ENCODE measurements at regions not wholly inside any gene's neighbourhood (a gene's known extent, or its start where the extent isn't known, plus 50 kb on each side); places are given as distances from the start of the nearest gene placed in this dataset.
"Not testable (repeated sequence)": the region's sequence is repeated elsewhere in the genome, so short reads cannot be mapped to it uniquely, and the experiment has no call there.

DNA sequence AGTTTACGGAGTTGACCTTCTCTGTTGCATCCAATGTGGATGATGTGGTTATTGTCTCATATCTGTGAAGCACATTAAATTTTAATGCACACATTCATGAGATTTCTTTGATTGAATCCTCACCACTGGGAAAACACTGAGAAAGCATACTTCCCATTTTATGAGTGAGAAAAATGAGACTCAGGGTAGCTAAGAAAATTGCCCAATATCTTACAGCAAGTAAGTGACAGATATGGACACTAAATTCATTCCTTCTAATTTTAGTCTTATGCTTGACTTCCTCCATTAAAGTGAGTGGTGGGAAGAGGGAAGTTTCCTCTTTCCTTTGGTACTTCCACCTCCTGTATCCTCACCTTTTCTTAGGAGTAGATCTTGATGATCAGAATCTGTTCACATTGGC is 504.8 kb upstream of the BOD1L1 start:
- H3K4me1 Mint-ChIP-seq = no peaks in the 10 kb centered on the region
- no peaks in the 10 kb centered on the region for H3K36me3 Mint-ChIP-seq
- no peak overlapping the region for H3K27ac Mint-ChIP-seq
- H3K4me3 Mint-ChIP-seq = no peak overlapping the region
- H3K27me3 Mint-ChIP-seq (ENCODE audit: low read depth in 3 of 3) = no peaks in the 10 kb centered on the region
- H3K9me3 Mint-ChIP-seq = peaks cover 0 to 8% (median 0%) of the 10 kb centered on the region in 6 donors
- no peak for DNase-seq

DNA sequence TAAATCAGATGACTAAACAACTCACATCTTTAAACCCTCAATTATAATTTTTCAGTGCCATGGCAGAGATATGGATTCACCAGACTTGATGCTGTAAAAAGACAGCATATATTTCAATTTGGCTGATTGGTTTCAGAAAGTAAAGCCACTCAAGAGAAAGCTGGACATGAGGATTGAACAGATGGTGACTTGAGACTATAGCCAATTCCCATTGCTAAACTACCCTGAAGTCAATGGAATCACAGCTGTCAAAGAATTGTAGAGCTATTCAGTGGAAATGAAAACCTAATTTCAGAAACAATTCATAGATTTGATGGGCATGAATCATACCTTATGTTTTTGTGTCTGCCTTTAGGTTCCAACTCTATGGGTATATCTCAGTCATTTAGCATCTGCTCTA is 510.6 kb upstream of the BOD1L1 start:
- no peaks in the 10 kb centered on the region for H3K36me3 Mint-ChIP-seq
- DNase-seq = no peak
- no peak overlapping the region for H3K27ac Mint-ChIP-seq
- H3K4me3 Mint-ChIP-seq = no peak overlapping the region
- peaks cover 0 to 3% (median 0%) of the 10 kb centered on the region in 6 donors for H3K9me3 Mint-ChIP-seq
- H3K27me3 Mint-ChIP-seq (ENCODE audit: low read depth in 3 of 3) = peaks cover 0 to 3% (median 0%) of the 10 kb centered on the region in 3 donors
- H3K4me1 Mint-ChIP-seq = no peaks in the 10 kb centered on the region

DNA sequence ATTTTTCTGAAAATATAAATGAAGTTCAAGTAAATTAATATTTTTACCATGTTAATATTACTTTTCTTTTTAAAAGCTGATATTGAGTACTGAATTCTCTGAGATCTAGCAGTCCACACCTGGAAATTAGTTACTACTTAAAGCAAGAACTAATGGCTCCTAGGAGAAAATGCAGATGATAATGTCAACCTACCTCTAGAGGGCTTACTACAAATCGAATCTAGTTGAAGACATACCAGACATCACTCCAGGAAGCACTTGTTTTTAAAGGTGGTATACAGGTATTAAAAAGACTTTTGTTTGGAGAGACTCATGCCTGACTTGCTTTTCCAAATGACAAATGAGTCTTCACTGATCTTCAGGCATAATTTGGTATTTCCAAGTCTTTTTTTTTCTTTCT is 516.4 kb upstream of the BOD1L1 start:
- no peak overlapping the region for H3K4me3 Mint-ChIP-seq
- H3K9me3 Mint-ChIP-seq = no peaks in the 10 kb centered on the region
- H3K27ac Mint-ChIP-seq = no peak overlapping the region
- no peak for DNase-seq
- H3K4me1 Mint-ChIP-seq = no peaks in the 10 kb centered on the region
- H3K27me3 Mint-ChIP-seq (ENCODE audit: low read depth in 3 of 3) = peaks cover 0 to 7% (median 5%) of the 10 kb centered on the region in 3 donors
- no peaks in the 10 kb centered on the region for H3K36me3 Mint-ChIP-seq

DNA sequence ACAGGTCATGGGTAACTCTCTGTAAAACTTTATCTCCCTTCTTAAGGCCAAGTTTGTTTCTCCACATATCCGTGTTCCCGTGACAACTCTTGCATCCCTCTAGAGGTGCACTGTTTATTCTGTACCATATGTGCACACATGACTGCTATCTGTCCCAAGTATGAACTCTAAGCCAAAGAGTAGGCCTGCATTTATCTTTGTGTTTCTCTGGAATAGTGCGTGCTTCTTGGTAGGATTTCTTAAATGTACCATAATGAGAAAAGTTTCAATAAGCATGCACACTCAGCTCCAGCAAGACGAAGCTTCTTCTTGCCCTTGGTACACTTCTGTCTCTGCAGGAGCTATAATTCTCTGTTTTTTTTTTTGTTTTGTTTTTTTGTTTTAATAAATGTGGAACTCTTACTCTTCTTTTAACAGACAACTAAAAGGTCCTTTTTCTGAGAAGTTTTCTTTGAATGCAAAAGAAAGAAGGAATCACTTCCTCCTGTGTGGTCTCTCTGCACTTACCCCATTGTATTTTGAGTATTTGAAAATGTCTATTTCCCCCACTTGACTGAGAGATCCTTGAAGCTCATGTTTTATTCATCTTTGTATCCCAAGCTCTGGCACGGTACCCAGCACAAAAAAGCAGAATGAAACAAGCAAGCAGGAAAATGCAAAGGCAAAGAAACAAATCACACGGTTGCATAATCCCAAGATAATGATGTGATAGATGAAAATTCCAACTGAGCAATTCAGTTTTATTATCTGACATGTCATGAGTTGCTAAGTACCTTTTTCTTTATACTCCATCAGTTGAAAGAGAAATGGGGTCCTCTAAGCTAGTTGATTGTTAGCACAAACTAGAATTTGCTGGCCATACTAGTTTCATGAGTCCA is 521.9 kb upstream of the BOD1L1 start:
- Mint-ChIP-seq H3K9me3 (peaks cover 0 to 3% (median 0%) of the 10 kb centered on the region in 6 donors), H3K4me1 (no peaks in the 10 kb centered on the region), H3K36me3 (no peaks in the 10 kb centered on the region), H3K4me3 (no peak overlapping the region), H3K27ac (no peak overlapping the region), H3K27me3 (ENCODE audit: low read depth in 3 of 3) (peaks cover 0 to 7% (median 2%) of the 10 kb centered on the region in 3 donors)
- DNase-seq = no peak

DNA sequence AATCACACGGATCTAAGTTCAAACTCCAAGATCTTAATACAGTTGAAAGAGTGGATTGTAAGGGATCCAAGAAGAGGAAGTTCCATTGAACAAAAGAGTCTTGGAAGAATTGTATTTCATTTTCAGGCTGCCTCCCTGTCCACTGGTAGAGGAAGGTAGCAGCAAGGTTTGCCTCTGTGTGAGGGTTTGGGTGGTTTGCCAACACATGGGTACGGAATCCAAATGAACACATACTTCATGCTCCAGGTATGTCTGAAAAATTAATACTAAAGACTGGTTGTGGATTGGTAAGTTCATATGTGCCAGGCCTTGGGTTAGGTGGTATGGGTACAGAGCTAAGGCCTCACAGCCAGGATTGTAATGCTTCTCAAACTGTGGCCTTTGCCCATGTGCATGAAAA is 523.6 kb upstream of the BOD1L1 start:
- H3K27me3 Mint-ChIP-seq (ENCODE audit: low read depth in 3 of 3) = peaks cover 0 to 5% (median 4%) of the 10 kb centered on the region in 3 donors
- no peaks in the 10 kb centered on the region for H3K4me1 Mint-ChIP-seq
- H3K4me3 Mint-ChIP-seq = no peak overlapping the region
- H3K36me3 Mint-ChIP-seq = no peaks in the 10 kb centered on the region
- no peak overlapping the region for H3K27ac Mint-ChIP-seq
- DNase-seq = no peak
- peaks cover 0 to 3% (median 0%) of the 10 kb centered on the region in 6 donors for H3K9me3 Mint-ChIP-seq

DNA sequence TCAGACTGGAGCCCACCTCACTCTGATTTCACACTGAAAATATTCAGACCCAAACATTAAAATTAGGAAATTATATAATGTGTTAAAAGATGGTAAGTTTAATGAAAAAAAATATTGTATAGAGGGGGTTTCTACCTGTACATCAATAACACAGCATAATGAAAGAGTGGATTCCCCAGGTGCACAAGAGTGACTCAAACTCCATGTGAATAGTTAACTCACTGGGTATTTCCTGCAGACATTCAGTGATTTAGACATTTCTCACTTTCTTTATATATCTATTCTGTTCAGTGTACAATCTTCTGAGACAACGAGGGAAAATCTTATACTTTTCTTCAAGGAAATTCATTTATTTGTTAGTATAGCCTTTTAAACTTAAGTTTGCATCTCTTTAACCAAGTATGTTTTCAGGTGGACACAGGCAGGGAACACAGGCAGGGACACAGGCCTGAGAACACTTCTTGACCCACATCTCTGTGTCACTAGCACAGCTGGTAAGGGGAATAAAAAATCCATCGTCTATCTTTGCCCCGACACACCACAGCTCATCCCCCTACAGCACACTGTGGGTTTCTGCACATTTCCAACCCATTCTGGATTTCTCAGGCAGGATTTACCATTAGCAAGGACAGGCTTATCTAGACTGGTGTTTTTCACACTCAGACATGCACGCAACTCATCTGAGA is 525.5 kb upstream of the BOD1L1 start:
- H3K4me3 Mint-ChIP-seq = no peak overlapping the region
- peaks cover 0 to 3% (median 0%) of the 10 kb centered on the region in 6 donors for H3K9me3 Mint-ChIP-seq
- DNase-seq = no peak
- peaks cover 0 to 5% (median 0%) of the 10 kb centered on the region in 3 donors for H3K27me3 Mint-ChIP-seq (ENCODE audit: low read depth in 3 of 3)
- no peak overlapping the region for H3K27ac Mint-ChIP-seq
- no peaks in the 10 kb centered on the region for H3K4me1 Mint-ChIP-seq
- no peaks in the 10 kb centered on the region for H3K36me3 Mint-ChIP-seq

DNA sequence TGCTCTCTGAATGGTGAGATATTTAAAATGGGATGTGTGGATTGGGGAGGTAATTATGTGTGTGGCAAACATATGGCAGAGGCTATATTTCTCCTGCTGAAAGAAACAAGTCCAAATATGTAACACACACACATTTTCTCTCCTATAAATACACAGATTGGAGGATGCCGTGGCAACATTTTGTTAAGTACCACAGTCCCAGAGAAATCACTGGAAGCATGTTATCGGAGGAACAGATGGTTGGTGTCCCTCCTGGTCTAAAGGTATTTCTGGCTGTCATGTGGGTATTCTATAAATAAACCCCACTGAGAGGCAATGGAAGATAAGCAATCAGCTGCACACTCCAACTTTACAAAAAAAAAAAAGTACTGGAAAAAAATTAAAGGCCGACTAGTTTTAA is 528.3 kb upstream of the BOD1L1 start:
- DNase-seq = no peak
- H3K27me3 Mint-ChIP-seq (ENCODE audit: low read depth in 3 of 3) = peaks cover 0 to 5% (median 0%) of the 10 kb centered on the region in 3 donors
- no peaks in the 10 kb centered on the region for H3K4me1 Mint-ChIP-seq
- H3K4me3 Mint-ChIP-seq = no peak overlapping the region
- no peak overlapping the region for H3K27ac Mint-ChIP-seq
- no peaks in the 10 kb centered on the region for H3K36me3 Mint-ChIP-seq
- peaks cover 0 to 3% (median 0%) of the 10 kb centered on the region in 6 donors for H3K9me3 Mint-ChIP-seq

DNA sequence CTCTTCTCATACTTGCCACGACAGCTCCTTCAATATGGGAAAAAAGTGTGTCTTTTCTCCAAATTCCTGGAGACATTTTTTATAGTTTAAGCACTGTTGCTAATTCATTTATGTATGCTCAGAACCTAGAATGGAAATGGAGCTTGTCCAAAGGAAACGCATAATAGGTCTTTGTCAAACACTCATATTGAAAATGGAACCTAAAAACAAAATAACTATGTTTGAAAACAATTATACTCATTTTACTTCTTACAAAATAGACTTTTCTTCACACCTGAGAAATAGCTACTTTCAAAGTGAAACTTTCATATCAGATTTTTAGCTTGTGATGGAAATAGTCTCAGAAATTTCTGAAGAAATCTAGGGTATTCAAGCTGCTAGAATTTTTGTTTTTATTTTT is 529.7 kb upstream of the BOD1L1 start:
- Mint-ChIP-seq H3K27me3 (ENCODE audit: low read depth in 3 of 3) (peaks cover 0 to 5% (median 0%) of the 10 kb centered on the region in 3 donors), H3K27ac (no peak overlapping the region), H3K4me3 (no peak overlapping the region), H3K4me1 (no peaks in the 10 kb centered on the region), H3K9me3 (no peaks in the 10 kb centered on the region), H3K36me3 (no peaks in the 10 kb centered on the region)
- DNase-seq = no peak

DNA sequence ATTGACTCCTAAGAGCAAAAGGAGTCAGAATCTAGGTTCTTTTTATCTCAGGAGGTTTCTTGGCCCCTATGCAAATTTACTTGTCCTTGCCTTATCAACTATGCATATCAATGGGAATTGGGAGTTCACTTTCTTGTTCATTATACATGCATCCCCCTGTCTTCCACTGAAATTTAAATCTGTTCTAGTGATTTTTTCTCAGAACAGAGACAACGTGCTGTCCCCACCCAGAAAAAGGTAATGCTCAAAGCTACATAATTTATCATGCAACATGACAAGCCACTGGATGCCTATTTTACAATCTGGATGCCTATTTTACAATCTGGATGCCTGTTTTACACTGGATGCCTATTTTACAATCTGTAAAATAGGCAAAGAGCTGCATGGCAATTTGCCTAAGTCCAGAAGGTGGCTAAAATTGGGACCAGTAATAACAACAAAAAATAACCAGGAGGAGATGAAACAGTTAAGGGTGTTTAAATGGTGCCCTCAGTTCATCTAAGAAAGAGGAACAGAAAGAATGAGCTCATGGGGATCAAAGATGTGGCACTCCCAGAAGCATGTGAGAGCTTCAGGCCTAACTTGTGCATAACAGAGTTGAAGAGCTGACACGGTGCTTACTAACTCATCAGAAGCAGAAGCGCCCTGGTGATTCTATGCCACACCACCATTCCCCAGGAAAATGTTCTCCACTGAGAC is 537.8 kb upstream of the BOD1L1 start:
- H3K27ac Mint-ChIP-seq = no peak overlapping the region
- DNase-seq = no peak
- H3K4me1 Mint-ChIP-seq = no peaks in the 10 kb centered on the region
- H3K36me3 Mint-ChIP-seq = no peaks in the 10 kb centered on the region
- H3K27me3 Mint-ChIP-seq (ENCODE audit: low read depth in 3 of 3) = no peaks in the 10 kb centered on the region
- H3K9me3 Mint-ChIP-seq = peaks cover 0 to 2% (median 0%) of the 10 kb centered on the region in 6 donors
- no peak overlapping the region for H3K4me3 Mint-ChIP-seq

DNA sequence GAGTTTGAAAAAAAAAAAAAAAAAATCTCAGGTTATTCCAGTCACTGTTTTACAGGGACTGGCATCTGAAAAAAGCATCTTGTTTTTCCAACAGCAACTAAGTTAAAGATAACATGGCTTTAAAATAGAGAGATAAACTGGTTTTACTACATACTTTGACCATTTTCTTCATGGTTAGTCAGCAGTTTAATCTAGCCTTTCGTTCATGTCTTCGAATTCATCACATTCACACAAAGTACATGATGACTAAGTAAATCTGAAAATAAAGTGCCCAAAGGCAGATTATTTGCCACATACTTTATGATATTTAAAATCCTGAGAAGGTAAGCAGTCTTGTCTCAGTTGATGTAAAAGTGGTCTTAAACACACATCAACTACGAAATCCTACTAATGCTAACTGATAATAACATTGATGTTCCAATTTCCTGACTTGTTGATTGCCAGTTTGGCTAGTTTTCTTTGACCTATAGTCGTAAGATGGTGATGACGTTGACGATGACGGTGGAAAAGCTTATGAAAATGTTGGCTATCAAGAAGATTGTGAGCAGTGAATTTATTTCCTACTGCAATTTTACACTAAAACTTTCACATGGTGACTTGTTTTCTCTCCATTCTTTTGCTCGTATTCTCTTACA is 540.5 kb upstream of the BOD1L1 start:
- DNase-seq = no peak
- peaks cover 0 to under 1% (median 0%) of the 10 kb centered on the region in 3 donors for H3K27me3 Mint-ChIP-seq (ENCODE audit: low read depth in 3 of 3)
- H3K4me3 Mint-ChIP-seq = no peak overlapping the region
- no peaks in the 10 kb centered on the region for H3K36me3 Mint-ChIP-seq
- no peaks in the 10 kb centered on the region for H3K4me1 Mint-ChIP-seq
- peaks cover 0 to 5% (median 3%) of the 10 kb centered on the region in 6 donors for H3K9me3 Mint-ChIP-seq
- no peak overlapping the region for H3K27ac Mint-ChIP-seq

DNA sequence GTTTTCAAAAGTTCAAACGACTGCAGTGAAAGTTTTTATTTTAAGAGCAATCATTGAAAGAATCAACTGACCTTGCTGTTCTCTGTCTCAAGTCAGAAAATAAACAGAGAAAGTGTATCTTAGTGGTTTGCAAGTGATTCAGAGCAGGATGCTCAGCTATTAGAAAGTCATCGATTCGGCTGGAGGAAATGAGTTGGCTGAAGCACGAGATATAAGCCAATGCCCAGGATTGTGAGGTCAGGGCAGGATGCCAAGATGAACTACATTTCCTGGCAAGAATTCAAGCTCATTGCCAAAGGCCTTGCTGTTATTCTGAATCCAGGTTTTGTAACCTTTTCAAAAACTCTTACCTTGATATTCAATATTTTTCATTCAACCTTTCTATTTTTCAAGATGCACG is 541.4 kb upstream of the BOD1L1 start:
- Mint-ChIP-seq H3K36me3 (no peaks in the 10 kb centered on the region), H3K27ac (no peak overlapping the region), H3K4me1 (no peaks in the 10 kb centered on the region), H3K4me3 (no peak overlapping the region), H3K9me3 (peaks cover 0 to 5% (median 3%) of the 10 kb centered on the region in 6 donors), H3K27me3 (ENCODE audit: low read depth in 3 of 3) (peaks cover 0 to 1% (median 0%) of the 10 kb centered on the region in 3 donors)
- no peak for DNase-seq

DNA sequence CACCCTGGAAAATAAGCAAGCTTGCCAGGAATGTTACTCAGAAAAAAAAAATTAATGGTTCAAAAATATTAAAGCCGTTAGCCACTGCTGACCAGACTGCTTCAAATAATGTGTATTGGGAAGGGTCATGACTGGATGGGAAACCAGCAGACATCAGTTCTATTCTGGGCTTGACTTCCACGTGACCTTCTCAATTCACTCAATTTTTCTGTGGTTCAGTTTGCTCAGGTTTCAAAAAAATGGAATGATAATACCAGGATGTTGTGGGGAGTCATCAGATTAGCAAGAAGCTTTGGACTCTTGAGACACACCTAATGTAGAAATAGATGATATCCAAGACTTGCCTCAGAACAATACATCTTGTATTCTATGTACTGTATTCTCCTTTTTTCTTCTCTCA is 541.9 kb upstream of the BOD1L1 start:
- H3K27ac Mint-ChIP-seq = no peak overlapping the region
- peaks cover 0 to 5% (median 3%) of the 10 kb centered on the region in 6 donors for H3K9me3 Mint-ChIP-seq

DNA sequence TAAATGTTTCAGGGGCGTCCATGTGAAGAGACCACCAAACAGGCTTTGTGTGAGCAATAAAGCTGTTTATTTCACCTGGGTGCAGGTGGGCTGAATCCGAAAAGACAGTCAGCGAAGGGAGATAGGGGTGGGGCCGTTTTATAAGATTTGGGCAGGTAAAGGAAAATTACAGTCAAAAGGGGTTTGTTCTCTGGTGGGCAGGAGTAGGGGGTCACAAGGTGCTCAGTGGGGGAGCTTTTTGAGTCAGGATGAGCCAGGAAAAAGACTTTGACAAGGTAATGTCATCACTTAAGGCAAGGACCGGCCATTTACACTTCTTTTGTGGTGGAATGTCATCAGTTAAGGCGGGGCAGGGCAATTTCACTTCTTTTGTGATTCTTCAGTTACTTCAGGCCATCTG is 542.4 kb upstream of the BOD1L1 start:
- H3K27ac Mint-ChIP-seq = not testable (repeated sequence)

More for the DNA sequence above, 541.9 kb upstream of the BOD1L1 start:
- DNase-seq = no peak
- H3K27me3 Mint-ChIP-seq (ENCODE audit: low read depth in 3 of 3) = peaks cover 0 to 1% (median 0%) of the 10 kb centered on the region in 3 donors
- no peak overlapping the region for H3K4me3 Mint-ChIP-seq
- H3K4me1 Mint-ChIP-seq = no peaks in the 10 kb centered on the region
- H3K36me3 Mint-ChIP-seq = no peaks in the 10 kb centered on the region

More for the DNA sequence above, 542.4 kb upstream of the BOD1L1 start:
- DNase-seq; H3K9me3 Mint-ChIP-seq; H3K4me3 Mint-ChIP-seq; H3K36me3 Mint-ChIP-seq; H3K27me3 Mint-ChIP-seq (ENCODE audit: low read depth in 3 of 3); H3K4me1 Mint-ChIP-seq: not testable (repeated sequence)

All from immature natural killer cell (primary cell).